ENCODE measurements at regions not wholly inside any gene's neighbourhood (a gene's known extent, or its start where the extent isn't known, plus 50 kb on each side); places are given as distances from the start of the nearest gene placed in this dataset.

- DNase-seq: no peak
Observed at GRCh38 chr17:53142890-53143289, 679.8 kb upstream of the KIF2B start.

GRCh38 chr17:53141731-53142130, 681.0 kb upstream of the KIF2B start:
- DNase-seq: no peak

- DNase-seq: no peak
Observed at GRCh38 chr17:53141280-53141679, 681.4 kb upstream of the KIF2B start.

- DNase-seq: no peak
Observed at GRCh38 chr17:53137869-53138268, 684.9 kb upstream of the KIF2B start.

- no peak for DNase-seq
Observed at GRCh38 chr17:53135969-53136368, 686.8 kb upstream of the KIF2B start.

GRCh38 chr17:53134548-53134947, 688.2 kb upstream of the KIF2B start:
- DNase-seq: peak in 1 of 3 experiments; percentile 16

GRCh38 chr17:53133876-53134275, 688.9 kb upstream of the KIF2B start:
- peak in 2 of 3 experiments; percentile 13 to 71 for DNase-seq

GRCh38 chr17:53129863-53130262, 692.9 kb upstream of the KIF2B start:
- no peak for DNase-seq

- DNase-seq: no peak
Observed at GRCh38 chr17:53127331-53127730, 695.4 kb upstream of the KIF2B start.

- no peak for DNase-seq
Observed at GRCh38 chr17:53122966-53123365, 699.8 kb upstream of the KIF2B start.

GRCh38 chr17:53119773-53120172, 703.0 kb upstream of the KIF2B start:
- no peak for DNase-seq

- no peak for DNase-seq
Observed at GRCh38 chr17:53118948-53119347, 703.8 kb upstream of the KIF2B start.

- no peak for DNase-seq
Observed at GRCh38 chr17:53106886-53107285, 715.8 kb upstream of the KIF2B start.

GRCh38 chr17:53101706-53102105, 721.0 kb upstream of the KIF2B start:
- DNase-seq: peak in 1 of 3 experiments; percentile 73

- no peak for DNase-seq
Observed at GRCh38 chr17:53100126-53100525, 722.6 kb upstream of the KIF2B start.

- no peak for DNase-seq
Observed at GRCh38 chr17:53093391-53093790, 729.3 kb upstream of the KIF2B start.

GRCh38 chr17:53092072-53092471, 730.7 kb upstream of the KIF2B start:
- DNase-seq: no peak

- DNase-seq: no peak
Observed at GRCh38 chr17:53090770-53091169, 732.0 kb upstream of the KIF2B start.

- DNase-seq: no peak
Observed at GRCh38 chr17:53088481-53088880, 734.2 kb upstream of the KIF2B start.

- DNase-seq: no peak
Observed at GRCh38 chr17:53061446-53061845, 761.3 kb upstream of the KIF2B start.

- no peak for DNase-seq
Observed at GRCh38 chr17:53058031-53058430, 764.7 kb upstream of the KIF2B start.

- DNase-seq: no peak
Observed at GRCh38 chr17:53046781-53047180, 775.9 kb upstream of the KIF2B start.

GRCh38 chr17:53039981-53040380, 782.7 kb upstream of the KIF2B start:
- no peak for DNase-seq

- DNase-seq: no peak
Observed at GRCh38 chr17:53033297-53033696, 789.4 kb upstream of the KIF2B start.

GRCh38 chr17:53032861-53033271, 789.9 kb upstream of the KIF2B start:
- peak; percentile 12 to 81 (median 77) for DNase-seq

GRCh38 chr17:53017227-53017626, 805.5 kb upstream of the KIF2B start:
- no peak for DNase-seq
